Iris pigment epithelial cell (primary cell): ENCODE measurements at regions not wholly inside any gene's neighbourhood (a gene's known extent, or its start where the extent isn't known, plus 50 kb on each side); places are given as distances from the start of the nearest gene placed in this dataset.

Experiments
- DNase-seq: peaks from one replicate; pipeline ENCODE4 v3.0.0-alpha.2; 2011; ENCODE audit warnings: low read depth

DNA sequence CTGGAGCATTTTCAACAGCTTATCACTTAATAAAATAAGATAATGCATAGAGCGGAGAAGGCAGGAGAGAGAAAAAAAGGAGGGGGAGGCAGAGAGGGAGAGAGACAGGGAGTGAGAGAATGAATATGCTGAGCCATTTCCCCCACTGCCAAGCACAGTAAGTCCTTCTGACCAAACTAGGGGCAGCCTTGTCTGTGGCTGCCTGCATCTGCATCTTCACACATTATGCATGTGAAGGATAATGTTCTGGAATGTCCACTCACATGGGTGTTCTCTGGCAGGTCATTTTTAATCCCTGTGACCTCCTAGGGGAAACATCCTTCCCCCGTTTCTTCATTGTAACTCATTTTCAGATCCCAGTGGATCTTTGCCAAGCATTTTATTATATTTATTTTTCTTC, 269.3 kb downstream of the FOXA2 start:
- DNase-seq = no peak

DNA sequence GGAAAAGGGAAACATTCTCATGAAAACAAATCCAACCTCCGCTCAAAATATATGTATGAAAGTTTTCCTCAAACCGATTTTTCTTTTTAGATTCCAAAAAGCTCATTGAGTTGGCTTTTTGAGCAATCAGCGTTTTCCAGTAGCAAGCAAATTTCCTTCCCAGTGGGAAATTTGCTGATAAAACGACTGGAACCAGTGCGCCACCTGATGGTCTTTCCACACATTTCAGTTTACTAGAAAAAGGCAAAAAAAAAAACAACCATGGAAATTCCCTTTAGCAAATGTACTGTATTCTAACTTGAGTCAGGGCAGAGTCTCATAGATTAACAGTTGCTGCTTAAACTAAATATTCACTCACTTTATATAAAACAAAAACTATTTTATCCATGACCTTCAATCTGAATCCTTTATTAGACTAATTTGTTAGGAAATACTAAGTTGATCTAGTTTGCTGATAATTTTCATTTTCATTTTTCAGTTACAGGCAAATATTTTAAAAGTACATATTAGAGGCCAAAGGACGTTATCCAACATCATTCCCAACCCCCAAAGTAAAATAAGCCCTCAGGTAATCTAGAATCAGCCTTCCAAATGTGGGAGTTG, 271.5 kb downstream of the FOXA2 start:
- peak; percentile 32 for DNase-seq

DNA sequence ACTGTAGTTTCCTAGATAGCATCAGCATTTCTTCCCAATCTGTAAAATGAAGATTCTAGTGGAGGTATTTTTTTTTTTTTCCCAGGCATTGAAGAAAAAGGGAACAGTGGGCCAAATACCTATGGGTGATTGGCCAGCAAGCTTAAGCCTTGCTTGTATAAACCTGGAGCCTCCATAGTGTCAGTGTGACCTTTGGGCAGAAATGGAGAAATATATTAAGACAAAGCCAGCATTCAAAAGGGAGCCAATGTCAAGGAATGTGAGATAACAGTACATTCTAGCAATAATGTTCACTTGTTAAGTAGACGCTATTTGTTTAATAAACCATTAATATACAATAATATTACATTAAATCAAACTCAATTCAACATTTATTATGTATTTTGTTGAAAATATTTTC, 275.4 kb downstream of the FOXA2 start:
- no peak for DNase-seq

DNA sequence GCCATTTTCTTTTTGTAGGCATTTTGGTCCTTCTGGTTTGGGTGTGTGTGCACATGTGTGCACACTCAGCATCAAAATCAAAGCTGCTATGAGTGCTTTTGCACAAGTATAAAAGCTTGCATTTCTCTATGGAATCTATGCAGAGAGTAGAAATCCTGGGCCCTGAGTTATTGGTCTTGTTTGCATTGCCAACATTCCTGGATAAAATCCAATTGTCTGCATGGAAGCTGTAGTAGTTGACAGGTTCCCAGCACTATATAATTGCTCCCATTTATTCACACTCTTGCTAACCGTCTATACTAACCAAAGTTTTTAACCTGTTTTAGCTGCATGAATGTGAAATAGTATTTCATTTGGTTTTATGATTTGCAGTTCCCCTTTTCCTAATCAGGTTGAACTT, 277.0 kb downstream of the FOXA2 start:
- DNase-seq = no peak

DNA sequence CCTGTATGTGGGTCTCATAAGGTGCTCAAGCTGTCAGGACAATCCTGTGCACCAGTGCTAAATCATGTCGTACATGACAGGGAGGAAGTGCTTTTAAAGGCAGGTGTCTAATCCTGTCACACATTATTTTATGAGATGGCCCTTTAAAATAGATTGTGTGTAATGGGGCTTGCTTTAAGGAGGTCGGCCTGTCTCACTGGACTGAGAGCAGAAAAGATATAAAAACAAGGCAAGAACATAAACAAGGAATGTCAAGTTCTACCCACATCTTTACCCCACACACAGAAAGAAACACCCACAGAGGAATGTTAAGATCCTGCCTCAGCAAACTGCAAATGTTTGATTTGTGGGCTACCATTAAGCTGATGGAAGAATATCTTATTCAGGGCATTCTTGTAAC, 279.0 kb downstream of the FOXA2 start:
- no peak for DNase-seq

DNA sequence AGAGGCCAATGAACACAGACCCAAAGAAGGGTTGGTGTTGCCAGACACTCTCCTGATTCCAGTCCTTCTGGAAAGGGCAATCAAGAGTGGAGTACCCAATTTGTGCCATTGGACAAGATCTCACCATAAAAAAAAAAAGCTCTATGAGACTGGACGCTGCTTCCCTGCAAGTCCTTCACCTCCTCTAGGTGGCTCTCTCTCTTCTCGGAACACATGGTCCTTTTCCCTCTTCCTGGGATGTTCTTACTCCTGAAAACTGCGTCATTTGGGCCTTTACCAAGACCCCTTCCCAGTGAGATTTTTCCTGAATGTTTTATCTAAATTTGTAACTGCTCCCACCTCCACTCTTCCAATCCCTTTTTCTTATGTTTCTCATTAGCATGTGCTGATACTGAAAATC, 280.8 kb downstream of the FOXA2 start:
- DNase-seq = peak; percentile 0

DNA sequence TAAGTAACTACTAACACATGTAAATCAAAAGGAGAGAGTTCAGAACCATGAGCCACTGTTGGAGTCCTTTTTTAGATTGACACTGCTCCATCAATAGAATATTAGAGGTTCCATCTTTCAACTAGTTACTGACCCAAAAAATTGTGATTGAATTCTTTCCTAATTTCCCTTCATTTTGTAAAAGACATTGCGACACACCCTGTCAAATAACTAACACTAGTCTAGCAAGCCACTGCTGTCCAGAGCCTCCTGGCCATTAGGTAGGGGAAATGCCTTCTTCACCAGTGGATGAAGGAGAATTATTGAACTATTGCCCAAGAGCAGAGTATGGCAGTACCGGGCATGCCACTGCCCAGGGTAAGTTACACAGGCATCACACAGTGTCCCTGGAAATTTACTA, 282.3 kb downstream of the FOXA2 start:
- DNase-seq = no peak

DNA sequence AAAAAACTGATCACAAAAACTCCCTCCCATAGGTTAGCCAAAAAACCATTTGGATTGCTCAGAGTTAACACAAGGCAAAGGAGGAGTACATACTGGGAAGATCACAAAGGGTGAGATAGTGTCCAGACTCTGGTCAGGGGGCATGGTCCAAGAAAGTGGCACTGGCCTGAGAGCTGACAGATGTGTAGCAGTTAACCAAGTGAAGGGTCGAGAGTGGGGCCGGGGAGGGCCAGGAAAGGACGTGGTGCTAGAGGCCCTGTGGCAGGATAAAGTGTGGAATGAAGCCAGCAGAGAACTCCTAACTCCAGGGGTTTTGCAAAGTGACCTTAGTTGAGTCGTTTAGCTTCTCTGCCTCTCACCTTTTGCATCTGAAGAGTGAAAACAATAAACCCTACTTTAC, 290.5 kb downstream of the FOXA2 start:
- DNase-seq = no peak

DNA sequence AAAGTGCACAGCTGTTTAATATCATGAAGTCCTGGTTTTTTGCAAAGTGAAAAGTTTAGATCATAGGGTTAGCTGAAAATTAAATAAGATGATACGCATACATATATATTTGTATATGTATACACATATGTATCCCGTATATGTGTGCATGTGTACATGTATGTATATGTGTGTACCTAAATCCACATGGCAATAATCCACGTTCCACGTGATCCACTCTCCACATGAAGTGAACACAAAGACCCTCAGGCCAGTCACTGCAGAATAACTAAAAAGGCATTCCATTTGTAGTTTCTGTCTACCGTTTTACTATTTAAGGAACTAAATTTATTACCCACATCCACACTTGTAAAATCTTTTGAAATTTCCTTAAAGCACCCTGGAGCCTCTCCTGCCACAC, 294.9 kb downstream of the FOXA2 start:
- DNase-seq = no peak

DNA sequence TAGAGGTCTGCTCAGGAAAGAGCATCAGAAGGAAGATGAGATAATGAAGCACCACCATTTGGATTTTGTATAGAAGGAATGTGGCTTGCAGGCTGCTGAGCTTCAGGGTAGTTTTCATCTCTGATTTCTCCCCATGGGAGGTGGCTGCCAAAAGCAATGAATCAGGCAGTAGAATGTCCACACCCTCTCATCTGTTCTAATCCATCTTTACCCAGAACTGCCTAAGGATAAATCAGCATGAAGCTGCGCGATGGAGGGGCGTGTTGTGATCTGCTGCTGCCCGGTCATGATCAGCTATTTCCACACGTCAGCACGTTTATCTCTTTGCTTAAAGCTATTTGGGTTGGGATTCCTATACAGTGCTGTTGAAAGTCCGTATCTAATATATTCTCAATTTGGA, 295.4 kb downstream of the FOXA2 start:
- DNase-seq = no peak

DNA sequence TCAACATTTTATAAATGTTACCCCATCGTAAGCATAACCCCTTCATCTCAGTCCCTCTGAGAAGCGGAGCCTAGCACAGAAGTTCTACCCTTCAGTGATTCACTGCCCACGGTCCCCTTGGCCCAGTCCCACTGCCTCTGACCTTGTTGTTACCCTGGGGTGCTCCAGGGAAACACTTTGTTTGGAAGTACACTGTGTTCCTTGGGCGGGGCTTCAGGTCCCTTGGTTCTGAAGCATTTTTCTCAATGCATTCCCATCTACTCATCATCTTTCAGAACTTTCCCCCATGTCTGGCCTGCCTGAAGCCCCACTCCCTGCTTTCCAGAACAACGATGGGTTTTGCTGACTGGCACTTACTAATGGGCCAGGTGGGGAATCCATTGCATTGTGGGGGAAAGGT, 296.2 kb downstream of the FOXA2 start:
- no peak for DNase-seq

DNA sequence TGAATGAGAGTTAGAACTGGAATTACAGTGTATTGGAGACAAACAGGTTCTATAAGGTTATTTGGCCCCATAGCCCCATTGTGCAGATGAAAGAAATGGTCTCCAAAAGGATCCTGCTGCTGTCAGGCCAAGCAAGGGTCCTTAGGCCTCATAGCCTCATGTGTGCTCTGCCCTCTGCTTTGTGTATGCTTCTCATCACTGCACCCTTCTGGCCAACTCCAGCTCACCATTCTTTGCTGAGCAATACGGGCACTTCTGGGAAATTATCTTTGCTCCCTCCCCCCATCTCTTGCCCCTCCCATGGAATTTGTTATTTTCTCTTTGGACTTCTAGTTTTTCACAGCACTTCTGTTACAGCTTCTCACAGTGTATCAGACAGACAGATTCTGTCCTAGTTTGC, 298.8 kb downstream of the FOXA2 start:
- no peak for DNase-seq

DNA sequence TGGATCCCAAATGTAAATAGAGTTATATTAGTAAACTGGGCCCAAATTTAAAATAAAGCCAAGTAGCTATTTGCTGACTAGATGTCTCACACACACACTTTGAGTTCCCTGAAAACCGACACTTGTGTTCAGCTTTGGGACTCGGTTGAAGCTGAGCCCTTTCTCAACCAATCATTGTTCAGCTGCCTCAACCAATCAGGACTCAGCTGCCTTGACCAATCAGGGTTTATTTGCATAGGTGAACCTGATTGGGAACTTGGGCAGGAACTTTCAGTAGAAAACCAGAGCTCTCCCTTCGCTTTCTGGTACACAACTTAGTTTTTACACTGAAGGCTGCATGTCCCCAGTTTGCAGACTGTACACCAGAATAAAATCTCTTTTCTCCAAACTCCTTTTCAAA, 301.7 kb downstream of the FOXA2 start:
- no peak for DNase-seq

DNA sequence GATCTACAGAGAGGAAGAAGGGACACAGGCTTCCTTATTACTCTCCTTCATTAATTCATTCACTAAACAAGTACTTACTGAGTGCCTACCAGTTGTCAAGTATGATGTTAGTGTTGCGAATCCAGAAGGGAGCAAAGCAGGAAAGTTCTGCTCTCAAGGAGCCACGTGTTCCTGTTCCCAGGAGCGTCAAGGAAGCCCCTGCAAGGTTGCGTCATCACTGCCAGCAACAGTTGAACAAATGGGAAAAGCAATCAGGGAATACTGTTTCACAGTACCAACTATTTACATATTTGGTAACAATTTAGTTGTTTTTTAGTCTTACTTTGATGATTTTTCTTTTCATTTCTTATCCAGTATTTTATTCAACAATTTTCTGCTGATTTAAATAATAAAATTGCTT, 310.0 kb downstream of the FOXA2 start:
- DNase-seq = no peak

DNA sequence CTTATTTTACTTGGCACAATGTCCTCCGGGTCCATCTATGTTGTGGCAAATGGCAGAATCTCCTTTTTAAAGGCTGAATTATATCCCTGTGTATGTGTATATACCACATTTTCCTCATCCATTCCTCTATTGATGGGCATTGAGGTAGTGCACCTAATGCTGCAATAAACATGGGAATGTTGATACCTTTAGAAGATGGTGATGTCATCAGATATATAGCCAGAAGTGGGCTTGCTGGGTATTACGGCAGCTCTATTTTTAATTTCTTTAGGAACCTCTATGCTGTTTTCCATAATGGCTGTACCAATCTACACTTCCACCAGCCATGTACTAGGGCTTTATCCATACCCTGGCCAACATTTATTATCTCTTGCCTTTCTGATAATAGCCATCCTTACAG, 315.7 kb downstream of the FOXA2 start:
- no peak for DNase-seq

DNA sequence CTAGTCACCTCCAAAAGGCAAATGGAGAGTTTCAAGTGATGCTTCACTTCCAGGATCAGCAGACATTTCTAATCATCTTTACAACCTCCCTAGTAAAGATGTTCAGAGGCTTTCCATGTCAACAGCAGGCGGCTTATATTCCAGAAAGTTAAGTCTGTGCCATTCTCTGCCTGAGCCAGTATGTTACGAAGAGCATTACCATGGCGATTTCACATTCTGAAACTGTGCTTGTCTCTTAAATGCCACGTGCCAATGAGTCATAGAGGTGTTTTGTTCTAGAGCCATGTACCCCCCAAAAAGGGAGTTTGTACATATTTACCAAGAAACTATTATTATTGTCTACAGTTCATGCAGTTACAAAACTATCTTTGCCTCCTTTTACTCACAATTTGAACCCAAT, 319.5 kb downstream of the FOXA2 start:
- DNase-seq = no peak

DNA sequence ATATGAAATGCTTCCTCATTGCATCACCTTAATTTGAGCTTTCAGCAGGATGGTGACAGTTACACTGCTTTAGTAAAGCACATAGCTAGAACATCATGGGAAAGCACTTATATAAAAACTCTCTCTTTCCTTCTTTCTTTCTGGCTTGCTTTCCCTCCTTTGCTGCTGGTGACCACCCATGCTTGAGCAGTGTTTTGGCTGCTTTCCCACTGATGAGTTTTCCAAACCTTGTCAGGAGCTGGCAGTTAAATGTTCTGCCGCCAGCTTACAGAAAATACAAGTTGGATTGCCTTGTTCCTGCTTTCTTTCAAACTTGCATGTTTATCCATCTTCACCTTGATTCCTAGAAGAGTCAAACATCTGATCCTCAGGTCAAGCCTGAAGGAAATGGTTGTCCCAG, 323.9 kb downstream of the FOXA2 start:
- no peak for DNase-seq

DNA sequence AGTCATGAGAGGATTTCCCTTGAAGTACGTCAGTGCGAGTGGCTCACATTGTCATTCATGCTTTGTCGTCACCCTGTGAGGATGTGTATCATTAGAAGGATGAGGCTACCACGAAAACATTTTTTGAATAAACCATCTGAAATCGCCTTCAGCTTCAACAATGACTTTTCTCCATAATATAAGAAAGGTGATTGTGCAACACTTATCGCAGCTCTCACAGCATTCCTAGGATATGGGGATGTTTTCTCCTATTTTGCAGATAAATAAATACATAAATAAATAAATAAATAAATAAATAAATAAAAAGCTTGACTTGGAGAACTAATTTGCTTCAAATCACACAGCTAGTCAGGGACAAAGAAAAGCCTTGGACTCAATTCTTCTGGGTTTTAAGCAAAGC, 326.5 kb downstream of the FOXA2 start:
- no peak for DNase-seq

DNA sequence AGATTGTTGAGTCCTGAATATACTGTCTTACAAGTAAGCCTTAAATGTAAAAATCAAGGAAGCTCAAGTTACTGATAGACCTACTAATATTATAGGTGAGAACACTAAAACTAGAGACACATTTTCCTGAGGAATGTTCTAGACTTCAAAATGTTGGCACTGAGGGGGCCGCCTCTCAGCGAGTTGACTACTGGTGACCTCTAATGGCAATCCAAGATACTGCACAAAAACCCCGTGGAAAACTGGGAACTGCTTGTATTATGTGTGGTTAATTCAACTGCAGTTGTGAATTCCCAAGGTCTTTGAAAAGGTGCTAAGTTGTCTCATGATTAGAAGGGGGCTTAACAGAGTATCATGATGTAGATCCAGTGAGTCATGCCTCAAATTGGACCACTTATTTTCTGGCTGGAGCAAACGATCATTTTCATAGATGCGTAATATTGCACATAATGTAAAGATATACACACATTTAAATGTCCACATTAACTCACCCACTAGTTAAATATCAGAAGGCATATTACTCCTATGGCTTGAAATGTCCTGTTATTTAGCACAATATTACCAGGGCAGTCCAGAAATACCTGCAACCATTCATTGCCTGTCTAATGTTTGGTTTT, 336.2 kb downstream of the FOXA2 start:
- DNase-seq = peak; percentile 1

DNA sequence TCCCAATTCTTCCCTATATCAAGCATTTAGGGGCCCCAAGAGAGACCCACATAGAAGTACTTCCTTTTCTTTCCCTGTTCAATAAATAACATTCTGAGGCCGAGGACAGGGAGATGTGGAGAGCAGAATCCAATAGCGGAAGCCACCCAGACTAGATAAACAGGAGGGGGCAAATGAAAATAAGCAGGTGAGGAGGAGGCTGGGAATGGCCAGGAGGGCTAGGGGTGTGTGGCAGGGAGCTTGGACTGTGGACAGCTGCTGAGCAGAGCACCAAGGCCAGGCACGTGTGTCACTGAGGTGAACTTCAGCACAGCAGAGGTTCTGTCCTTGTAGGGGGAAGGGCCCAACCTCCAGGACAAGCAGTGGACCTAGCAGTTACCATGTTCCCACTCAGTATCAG, 339.2 kb downstream of the FOXA2 start:
- DNase-seq = no peak

DNA sequence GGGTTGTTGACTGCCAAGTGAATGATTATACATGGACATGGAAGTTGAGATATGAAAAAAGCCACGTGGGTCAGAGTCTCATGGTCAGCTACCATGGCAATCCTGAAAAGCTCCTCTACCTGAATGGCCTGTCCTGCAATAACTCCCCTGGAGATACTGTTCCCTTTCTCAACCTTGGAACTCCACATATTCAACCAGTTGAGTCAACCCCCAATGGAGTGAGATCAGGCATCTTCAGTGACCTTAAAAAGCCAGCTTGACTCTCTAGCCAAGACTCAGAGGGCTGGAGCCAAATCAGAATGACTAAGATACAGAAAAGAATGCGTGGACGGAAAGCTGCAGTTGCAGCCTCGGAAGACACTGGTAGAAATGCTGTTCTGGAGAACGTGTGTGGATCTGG, 341.3 kb downstream of the FOXA2 start:
- no peak for DNase-seq

DNA sequence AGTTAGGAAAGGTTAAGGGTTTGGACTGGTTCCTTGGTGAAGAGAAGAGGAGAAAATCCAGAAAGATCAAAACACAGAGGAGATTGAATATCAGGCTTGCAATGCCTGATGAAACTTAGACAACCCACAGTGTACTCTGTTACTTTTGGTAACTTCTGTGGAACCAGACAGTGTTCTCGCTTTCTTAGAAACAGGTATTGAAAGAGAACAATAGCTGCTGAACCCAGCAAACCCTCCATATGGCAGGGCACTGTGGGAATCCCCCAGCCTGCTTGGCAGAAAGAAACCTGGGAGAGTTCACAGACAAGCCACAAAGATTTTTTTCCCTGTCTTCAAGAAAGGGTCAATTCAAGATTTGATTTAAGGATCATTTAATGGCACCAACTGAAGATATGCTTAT, 342.8 kb downstream of the FOXA2 start:
- DNase-seq = no peak

DNA sequence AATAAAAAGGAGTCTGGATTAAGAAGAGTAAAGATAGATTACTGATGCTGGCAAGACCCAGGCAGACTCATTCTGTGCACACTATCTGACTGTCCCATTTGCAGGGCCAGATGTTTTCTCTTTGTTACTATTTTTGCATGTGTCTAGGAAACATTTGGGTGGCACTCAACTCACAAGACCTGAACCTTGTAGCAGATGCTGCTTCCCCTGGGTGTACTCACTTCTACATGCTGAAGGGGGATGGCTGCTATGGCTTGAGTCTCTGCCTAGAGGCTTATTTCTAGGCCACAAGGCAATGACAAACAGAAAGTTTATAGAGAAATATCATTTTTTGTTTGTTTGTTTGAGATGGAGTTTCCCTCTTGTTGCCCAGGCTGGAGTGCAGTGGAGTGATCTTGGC, 351.4 kb downstream of the FOXA2 start:
- no peak for DNase-seq

DNA sequence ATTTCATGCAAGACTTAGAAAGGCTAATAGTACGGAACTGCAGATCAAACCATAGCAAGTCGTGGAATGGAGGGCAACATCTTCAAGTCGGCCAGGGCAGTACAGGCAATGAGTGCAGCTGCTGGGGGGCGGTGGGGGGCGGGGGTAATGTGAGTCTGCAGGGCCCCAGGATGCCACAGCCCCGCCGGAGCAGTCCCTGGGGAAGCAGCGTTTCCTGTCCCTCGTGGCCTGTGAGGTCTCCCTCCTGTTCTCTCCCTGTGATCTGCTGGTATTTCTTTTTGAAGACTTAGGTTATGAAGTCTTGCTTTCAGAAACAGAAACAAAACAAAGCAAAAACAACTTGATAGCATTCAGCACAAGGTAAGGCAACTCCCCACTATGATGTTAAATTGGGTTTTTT, 351.9 kb downstream of the FOXA2 start:
- DNase-seq = no peak
